GM19467 (cell line): ENCODE measurements at regions not wholly inside any gene's neighbourhood (a gene's known extent, or its start where the extent isn't known, plus 50 kb on each side); places are given as distances from the start of the nearest gene placed in this dataset.

Source experiments
- ATAC-seq: cut with Tn5 transposase; IDR thresholded peaks from one replicate; pipeline ENCODE4 v1.9.1; 2021; ENCODE audit warnings: mild to moderate bottlenecking, moderate library complexity; ENCODE audit not compliant: unreplicated experiment

DNA sequence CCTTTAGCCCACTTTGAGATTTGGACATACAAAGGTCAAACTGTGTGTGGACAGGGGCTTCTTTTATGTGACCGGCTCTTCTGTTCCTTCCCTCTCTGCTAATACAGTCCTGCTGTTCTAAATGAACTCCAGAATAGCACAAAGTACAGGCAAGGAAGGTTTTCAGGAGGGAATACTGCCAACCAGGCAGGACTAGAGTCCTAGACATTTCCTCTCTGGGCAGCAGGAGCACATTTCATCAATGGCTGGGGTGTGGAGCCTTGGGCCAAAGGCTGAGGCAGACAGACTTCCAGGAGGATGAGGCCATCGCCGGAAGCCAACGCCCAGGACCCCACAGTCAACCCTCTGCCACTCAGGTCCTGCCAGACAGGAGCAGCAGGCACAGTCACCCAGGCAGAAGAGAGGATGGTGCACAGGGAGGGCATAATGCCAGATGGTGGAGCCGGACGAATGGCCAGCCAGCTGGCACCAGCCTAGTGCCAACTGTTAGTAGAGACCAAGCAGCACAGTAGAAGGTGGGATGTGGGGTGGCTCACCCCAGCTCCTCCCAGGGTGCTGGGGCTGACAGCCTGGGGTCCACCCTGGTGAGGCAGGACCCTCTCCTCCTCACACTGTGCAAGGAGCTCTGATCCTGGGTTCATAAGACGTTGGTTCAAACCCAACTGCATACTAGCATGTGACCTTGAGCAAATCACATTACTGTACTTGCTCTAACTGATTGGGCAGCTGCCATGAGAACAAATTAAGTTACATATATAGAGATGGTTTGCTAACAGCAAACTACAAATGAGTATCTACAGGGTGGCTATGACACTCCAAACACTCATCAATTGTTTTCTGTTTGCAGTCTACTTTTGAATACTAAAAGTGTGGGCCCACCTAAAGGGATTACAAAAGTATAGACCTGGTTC, 410.7 kb downstream of the SIPA1L2 start:
- no peak for ATAC-seq

DNA sequence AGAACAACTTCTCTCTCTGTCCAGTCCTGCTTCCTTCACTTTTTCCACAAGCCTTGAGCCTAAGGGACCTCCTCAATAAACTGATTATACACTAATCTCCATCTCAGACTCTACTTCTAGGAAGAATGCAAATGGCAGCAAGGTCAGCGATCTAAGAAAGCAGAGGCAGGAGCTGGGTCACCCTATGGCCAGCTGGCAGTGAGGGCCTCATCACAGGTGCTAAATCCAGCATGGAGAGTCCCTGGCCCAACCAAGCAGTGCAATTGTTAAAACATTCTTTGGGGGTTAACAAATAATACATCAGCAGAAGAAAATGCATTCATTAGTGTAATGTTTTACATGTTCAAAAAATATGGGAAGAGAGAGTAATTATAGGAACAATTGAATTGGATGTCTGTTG, 416.0 kb downstream of the SIPA1L2 start:
- ATAC-seq: no peak

DNA sequence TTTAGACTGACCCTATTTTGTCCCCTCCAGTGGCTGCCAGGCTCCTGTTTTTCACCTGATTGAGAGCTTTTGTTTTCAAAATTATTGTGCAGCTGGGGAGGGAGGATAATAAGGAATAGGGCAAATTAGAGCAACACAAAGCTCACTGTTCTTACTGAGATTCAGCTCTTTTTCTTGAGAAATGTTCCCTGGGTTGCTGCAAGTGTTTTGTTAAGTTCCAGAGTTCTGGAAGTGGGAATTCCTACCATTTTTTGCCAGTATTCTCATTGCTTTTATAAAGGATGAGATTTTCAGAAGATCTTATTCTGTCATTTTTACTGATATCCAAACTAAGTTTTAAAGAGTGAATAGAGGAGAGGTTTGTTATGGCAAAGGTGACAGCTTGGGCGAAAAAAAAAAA, 417.7 kb downstream of the SIPA1L2 start:
- ATAC-seq: no peak

DNA sequence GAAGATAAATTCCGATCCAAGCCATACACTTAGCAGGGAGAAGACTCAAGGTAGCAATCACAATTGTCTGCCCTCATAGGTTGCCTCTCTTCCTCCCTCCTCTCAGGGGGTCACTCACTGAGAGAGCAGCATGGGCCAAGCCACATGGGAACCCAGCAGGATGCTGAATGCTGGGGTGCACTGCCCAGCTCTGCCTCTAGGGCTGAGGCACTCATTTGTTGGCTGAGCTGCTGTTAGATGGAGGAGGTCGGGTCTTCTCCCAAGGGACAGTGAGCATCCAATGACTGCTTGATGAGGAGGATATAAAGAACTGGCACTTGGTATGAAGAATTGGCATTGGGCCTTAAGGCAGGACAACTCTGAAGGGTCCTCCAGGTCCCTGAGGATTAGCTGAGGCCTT, 418.8 kb downstream of the SIPA1L2 start:
- ATAC-seq: peak; percentile 86

DNA sequence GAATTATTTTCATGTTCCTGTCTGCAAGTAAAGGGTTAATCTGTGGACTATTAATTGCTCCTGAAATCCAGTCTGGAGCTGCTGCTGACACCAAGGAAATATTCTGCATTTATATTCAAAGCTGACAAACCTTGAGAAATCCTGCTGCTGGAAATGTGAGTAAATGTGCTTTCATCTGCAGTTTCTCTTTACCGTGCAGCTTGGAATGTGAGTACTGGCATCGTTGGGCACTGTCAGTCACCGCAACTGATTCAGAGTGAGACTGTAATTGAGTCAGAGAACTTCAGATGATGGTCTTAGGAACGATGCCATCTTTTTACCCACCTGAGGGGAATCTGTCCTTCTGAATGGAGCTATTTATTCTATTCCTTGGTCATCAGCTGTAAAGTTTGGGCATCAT, 420.6 kb downstream of the SIPA1L2 start:
- no peak for ATAC-seq

DNA sequence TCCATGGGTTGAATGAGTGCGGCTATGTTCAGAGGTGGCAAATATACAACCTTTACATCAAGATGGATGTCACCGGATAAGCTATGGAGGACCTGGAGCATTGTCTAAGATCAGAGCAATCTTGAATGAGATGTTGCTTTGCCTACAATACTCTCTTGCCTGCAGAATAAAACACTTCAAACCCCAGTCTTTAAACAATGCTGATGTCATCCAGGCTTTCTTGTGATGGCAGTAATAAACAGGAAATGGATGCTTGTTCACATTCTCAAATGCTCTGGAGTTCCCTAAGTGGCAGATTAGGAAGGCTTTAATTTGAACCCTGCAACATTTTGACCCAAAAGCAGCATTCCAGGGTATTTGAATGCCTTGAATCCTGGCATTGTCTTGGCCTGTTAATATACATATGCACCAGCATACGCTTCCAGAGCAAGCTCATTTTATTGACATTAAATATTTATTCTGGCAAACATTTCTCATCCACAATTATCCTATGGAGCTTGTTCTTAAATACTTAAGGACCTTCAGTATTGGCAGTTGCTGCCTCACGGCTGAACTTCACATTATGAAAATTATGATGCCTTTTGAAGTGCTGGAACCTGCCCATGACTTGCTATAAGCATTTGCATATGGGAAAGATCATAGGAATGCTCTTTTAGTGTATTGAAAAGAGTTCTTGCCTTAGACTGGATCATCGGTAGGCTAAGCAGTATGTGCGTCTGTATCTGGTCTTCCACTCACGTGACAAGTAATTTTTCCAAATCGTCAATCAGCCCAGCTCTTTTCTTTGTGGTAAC, 422.7 kb downstream of the SIPA1L2 start:
- no peak for ATAC-seq

DNA sequence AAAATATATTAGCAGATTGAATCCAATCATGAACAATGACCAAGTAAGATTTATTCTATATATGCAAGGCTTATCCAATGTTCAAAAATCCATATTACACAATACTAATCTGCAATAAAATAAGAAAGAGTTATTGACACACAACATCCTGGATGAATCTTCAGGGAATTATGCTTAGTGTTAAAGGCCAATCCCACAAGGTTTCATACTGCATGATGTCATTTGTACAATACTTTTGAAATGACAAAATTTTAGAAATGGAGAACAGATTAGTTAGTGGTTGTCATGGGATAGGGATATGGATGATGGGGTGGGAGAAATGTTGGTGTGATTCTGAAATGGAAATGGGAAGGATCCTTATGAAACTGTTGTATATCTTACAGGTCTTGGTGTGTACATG, 425.7 kb downstream of the SIPA1L2 start:
- ATAC-seq: no peak

DNA sequence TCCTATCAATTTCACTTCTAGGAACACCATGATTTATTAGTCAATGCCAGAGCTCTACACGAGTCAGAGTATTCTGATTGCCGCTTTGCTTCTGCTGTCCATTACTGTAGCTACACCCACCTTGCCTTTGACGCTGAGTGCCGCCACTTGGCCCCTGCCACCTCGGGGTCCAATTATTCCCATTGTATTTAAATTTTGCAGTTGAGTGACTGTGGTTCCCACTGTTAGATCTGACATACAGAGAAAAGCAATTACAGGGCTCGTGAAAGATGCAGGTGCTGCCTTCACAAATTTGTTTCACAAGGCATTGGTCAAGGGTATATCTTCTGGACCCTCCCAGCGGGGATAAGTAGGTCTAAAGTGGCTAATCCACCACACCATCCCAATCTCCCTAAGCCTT, 428.9 kb downstream of the SIPA1L2 start:
- ATAC-seq: no peak

DNA sequence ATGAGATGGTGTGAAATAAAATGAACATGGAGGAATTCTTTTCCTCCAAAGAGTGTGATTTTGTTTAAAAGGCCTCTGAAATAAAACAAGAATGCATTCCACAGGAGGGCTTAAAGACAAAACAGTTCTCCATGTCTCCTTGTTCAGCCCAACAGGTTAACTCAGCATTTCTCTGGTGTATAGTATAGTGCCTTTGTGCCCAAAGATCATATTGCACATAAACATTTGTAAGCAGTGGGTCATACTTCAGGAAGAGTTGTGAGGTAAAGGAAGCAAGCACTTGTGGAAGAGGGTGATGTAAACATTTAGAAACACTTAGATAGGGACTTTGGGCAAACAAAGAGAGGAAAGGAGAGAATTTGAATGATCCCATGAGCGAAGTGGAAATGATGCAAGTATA, 433.9 kb downstream of the SIPA1L2 start:
- no peak for ATAC-seq

DNA sequence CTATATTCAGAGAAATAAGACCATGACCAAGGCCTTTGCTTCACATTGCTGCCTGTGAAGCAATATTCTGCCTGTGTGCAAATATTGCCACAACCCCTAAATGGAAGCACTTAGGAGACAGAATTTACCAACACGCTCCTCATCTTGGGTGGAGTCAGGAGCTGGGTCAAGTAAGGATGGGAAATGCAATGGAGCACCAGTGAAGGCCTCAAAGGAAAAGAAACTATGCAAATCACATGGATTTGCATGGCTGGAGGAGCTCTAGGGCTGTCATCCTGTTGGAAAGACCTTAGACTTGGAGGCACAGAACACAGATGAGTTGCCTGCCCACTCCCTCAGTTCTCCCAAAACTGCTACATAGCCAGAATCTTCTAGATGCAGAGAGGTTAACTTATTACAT, 435.5 kb downstream of the SIPA1L2 start:
- no peak for ATAC-seq

DNA sequence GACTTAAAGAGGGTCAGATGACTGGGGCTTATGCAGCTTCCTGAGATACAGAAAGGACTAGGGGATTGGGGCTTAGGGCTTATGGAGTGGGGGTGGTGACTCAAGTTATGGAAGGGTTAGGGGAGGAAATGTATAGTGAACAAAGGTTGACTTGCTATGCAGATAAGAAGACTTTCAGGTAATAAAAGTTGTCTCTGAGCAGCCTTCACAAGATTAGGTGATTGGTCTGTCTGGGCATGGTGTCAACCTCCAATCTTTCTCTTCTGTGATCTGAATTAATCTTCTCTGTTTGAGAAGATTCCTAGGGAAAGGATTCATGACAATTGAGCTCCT, 436.5 kb downstream of the SIPA1L2 start:
- no peak for ATAC-seq

DNA sequence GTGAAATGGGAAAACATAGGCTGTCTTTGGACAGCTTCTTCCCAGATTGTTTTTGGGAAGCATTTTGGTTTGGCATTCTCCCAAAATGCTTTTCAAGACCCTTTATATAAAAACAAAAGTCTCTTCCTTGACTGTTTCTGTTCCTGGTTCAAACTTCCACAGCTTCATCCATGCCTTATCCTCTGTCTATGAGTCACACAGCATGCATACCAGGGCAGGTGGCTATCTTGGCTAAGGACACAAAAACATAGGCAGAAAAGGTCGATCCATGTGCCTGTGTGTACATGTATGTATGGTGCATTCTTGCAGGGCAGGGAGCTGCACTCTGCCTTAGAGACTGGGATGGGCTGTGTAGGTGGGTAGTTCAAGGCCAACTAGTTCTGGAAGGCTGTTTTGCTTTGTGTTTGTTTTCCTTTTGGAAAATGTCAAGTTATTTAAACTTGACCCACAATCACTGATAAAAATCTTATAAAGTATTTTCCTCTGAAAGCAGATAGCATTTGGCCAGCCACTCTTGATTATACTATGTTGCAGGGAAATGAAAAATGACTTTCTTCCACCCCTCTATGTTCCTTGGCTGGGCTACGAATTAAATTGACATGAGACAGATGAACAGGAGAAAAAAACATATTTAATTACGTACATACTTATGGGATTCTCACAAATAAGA, 437.0 kb downstream of the SIPA1L2 start:
- ATAC-seq: no peak

DNA sequence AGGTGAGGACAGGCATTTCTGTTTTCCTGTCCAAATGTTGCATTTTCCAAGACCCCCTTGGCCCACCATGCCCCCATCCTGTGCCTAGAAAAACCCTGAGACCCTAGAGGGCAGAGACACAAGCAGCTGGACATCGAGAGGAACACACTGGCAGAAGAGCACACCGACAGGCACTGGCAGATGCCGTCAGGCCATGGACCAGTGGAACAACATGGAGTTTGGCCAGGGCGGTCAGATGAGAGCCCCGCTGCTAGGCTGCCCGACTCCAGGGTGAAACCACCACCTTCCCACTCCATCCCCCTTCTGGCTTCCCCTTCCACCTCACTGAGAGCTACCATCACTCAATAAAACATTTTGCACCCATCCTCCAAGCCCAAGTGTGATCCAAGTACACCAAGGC, 438.4 kb downstream of the SIPA1L2 start:
- ATAC-seq: no peak

DNA sequence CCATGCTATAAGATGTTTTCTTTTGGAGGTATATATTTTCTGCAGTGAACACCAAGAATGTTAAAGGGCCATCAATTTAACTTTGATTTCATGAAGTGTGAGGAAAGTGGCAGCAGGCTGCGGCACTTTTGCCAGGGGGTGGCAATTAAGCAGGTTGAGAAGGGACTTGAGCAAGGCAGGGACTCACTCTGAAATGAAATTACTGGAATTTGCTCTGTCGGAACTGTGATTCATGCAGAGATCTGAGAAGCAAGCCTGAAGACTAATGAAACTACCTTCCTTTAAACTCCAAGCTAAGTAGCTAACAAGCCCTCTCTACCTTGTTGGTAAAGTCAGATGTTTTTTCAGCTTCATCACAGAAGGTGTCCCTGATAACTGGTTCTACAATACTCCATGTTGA, 441.6 kb downstream of the SIPA1L2 start:
- no peak for ATAC-seq

DNA sequence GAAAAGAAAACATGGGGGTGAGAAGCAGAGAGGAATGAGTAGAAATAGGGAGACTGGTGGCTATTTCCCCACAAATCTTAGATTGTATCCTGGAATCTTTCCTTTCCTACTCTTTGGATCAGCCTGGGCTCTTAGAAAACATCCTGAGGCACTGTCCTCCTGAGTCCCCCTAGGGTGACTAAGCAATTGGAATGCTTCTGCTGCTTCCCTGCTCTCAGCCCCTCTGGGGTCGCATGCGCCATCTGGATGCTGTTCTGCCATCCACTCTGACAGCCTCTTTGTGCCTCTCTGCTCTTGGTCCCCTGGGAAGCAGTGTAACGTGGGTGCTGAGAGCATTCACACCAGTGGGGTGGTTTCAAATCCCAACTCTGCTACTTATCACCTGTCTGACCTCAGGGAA, 443.0 kb downstream of the SIPA1L2 start:
- ATAC-seq: no peak

DNA sequence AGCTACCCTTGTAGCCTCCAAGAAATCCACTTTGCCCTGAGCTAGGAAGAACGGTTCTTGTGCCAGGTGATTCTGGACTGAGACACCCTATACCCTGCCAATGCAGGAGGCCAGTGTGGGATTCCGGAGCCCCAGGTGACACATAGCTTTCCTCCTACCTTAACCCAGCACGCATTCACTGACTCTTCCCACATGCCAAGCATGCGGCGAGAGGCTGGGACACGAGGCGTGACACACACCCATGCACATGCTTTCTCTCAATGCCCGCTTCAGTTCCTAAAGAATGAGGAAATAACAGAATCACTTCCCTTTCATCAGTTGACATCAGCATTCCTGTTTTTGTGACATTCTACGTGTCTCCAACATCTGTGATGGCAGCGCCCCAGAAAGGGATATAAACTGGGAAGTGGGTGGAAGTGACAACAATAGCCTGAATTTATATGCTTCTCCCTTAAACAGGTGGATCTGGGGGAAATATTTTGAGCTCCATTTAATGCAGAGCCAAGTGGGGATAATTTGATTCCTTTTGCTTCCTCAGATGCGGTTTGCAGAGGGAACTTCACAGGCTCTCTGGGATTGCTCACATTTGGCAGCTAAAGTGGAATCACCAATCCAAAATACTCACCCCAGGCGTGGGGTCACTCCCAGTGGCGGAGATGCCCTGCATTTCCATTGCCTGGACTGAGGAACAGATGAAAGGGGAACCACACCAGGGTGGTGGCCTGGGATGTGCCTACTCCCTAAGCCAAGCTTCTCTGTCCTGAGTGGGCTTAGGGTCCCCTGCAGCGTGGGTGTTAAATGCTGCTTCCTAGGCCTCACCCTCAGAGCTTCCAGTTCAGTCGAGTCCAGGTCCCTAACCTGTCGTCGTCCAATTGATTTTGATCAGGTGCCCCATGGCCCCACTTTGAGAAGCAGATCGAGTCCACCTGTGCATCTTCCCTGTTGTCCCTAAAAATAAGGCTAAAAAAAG, 445.1 kb downstream of the SIPA1L2 start:
- ATAC-seq: no peak

DNA sequence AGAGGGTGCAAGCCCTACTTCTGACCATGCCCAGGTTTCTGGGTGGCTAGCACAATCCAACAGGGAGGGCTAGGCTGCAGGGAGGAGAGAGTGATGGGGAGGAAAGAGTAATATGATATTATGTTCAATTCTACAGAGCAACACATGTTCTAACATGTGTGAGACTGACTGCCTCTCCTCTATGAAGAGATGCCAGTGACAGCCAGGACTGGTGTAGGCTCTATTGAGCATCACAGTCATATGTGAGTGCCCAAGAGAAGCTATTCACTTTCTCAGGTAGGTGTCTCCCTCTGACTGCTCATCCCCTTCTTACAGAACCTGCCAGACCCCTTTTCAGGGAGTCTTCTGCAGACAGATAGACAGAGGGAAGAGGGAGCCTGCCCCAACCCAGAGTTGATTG, 446.1 kb downstream of the SIPA1L2 start:
- ATAC-seq: no peak

DNA sequence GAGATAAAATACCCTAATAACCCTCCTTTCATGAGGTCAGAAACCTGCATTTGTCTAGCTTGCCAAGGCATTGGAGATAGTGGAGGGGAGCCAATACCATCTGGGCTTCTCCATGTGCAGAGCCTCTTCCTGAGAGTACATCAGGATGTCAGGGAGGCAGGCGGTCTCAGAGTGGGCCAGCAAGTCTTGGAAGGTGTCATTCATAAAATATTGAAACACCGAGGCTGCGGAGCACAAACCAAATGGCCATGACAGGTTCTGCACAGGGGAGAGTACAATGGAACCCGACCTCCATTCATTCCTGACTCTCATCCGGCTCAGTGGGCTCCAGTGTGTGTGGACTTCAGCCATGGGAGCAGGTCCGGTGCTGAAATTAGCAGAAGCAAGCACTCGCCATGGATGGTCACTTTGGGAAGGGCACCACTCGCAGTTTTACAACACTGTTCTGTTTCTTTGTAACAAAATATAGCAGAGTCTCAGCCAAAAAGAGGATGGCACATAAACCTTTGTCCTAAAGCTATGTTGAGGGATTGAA, 446.6 kb downstream of the SIPA1L2 start:
- ATAC-seq: no peak

DNA sequence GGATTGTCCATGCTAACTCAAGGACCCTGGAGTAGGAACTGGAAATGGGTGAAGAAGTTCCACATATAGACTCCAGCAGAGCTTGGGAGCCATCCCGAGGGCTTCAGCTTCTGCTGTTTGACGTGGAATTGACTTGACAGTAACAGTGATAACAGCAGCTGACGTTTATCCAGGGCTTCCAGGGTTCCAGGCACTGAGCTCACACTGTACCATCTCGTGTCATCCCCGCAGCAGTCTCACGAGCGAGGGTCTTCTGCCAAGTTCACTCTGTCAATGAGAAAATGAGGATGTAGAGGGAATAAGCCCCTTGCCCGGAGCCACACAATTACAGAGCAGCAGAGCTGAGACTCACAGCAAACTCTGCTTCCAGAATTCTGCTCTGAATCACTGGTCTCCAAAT, 447.7 kb downstream of the SIPA1L2 start:
- no peak for ATAC-seq

DNA sequence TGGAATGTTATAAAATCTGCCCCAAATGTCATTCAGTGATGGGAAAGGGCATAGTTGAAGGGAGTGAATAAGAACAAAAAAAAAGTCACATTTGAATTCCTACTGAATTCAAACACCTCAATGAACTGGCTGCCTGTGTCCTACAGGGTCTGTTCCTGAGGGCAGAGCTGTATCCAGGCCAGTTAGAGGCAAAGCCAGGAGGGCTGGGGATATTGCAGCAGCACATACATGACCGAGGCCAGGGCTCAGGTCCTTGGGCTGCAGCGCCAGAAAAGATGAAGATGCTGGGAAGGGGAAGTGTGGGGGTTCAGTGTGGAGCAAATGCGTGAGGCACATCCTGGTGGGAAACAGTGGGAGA, 449.2 kb downstream of the SIPA1L2 start:
- no peak for ATAC-seq
